H1 (cell line): ENCODE measurements at regions not wholly inside any gene's neighbourhood (a gene's known extent, or its start where the extent isn't known, plus 50 kb on each side); places are given as distances from the start of the nearest gene placed in this dataset.

Experiments
- CTCF ChIA-PET: fragments of 300-600 bp; sonication (Branson Sonifier 250); formaldehyde crosslinking; loops from one replicate; lab custom pipeline; 2021; ENCODE audit not compliant: partially characterized antibody; lab: Charles Lee
- POLR2A ChIA-PET: fragments of 300-600 bp; sonication (Branson Sonifier 250); formaldehyde crosslinking; loops from one replicate; lab custom pipeline; 2021; ENCODE audit warnings: inconsistent platforms; ENCODE audit not compliant: partially characterized antibody; lab: Charles Lee
- DNase-seq, 2 experiments: peaks; one replicate each; pipeline versions ENCODE4 v3.0.0 to v3.0.0-alpha.2; 2010 to 2022; ENCODE audit warnings: low spot score in 2 of 2, low read depth in 1 of 2, mixed read lengths in 1 of 2
- FAIRE-seq: peaks from 2 replicates; lab custom pipeline; 2011; peaks lifted over from hg19 to GRCh38; lab: Jason Lieb, UNC
- H2AFZ ChIP-seq: 2 replicates; pipeline ENCODE4 v1.8.1; 2012; ENCODE audit warnings: low read length, inconsistent platforms
- H2AK5ac ChIP-seq: 2 replicates; pipeline ENCODE4 v1.6.1; 2013; ENCODE audit warnings: low read depth, low read length
- H2BK120ac ChIP-seq: replicated peaks from 2 replicates; pipeline ENCODE3; 2013; ENCODE audit warnings: low read depth, low read length, inconsistent platforms
- H2BK12ac ChIP-seq: 2 replicates; pipeline ENCODE4 v1.6.1; 2013; ENCODE audit warnings: low read depth, low read length
- H2BK15ac ChIP-seq: 2 replicates; pipeline ENCODE4 v1.6.1; 2013; ENCODE audit warnings: low read length
- H2BK20ac ChIP-seq: 2 replicates; pipeline ENCODE4 v1.6.1; 2013; ENCODE audit warnings: low read length
- H2BK5ac ChIP-seq: 2 replicates; pipeline ENCODE4 v1.6.1; 2013; ENCODE audit warnings: low read depth, low read length
- H3K14ac ChIP-seq: 2 replicates; pipeline ENCODE4 v1.6.1; 2013; ENCODE audit warnings: inconsistent platforms; ENCODE audit not compliant: insufficient read length
- H3K18ac ChIP-seq: 2 replicates; pipeline ENCODE4 v1.6.1; 2013; ENCODE audit warnings: low read length; ENCODE audit errors: extremely low read depth
- H3K23ac ChIP-seq: 2 replicates; pipeline ENCODE4 v1.6.1; 2013; ENCODE audit warnings: inconsistent platforms; ENCODE audit not compliant: insufficient read length
- H3K23me2 ChIP-seq: 2 replicates; pipeline ENCODE4 v1.6.1; 2013; ENCODE audit warnings: low read depth, low read length
- H3K27ac ChIP-seq: 2 replicates; pipeline ENCODE4 v1.6.1; 2011; ENCODE audit warnings: low read depth, low read length, inconsistent platforms
- H3K27me3 ChIP-seq, 4 experiments: replicated peaks in 1 of 4; 1 replicate in 1 of 4; 2 replicates in 3 of 4; pipeline versions ENCODE4 v1.6.1 to v1.8.1; 2011 to 2013; ENCODE audit warnings: low read length in 3 of 4, mild to moderate bottlenecking in 3 of 4, inconsistent platforms in 2 of 4, mixed read lengths in 2 of 4, moderate library complexity in 1 of 4; ENCODE audit not compliant: control insufficient read depth in 3 of 4, insufficient read depth in 3 of 4; ENCODE audit errors: extremely low read depth in 1 of 4
- H3K36me3 ChIP-seq, 4 experiments: 2 replicates each; pipeline versions ENCODE4 v1.6.1 to v1.8.1; 2011 to 2013; ENCODE audit warnings: mild to moderate bottlenecking in 4 of 4, low read length in 3 of 4, moderate library complexity in 2 of 4, control low read depth in 1 of 4, inconsistent platforms in 1 of 4; ENCODE audit not compliant: insufficient read depth in 4 of 4, control insufficient read depth in 2 of 4
- H3K4ac ChIP-seq: replicated peaks from 2 replicates; pipeline ENCODE3; 2013; ENCODE audit warnings: low read length, low read depth, mixed read lengths, inconsistent platforms; ENCODE audit not compliant: insufficient read length
- H3K4me1 ChIP-seq, 4 experiments: replicated peaks in 1 of 4; 1 replicate in 1 of 4; 2 replicates in 3 of 4; pipeline versions ENCODE4 v1.6.1 to v1.8.1; 2011 to 2013; ENCODE audit warnings: low read length in 3 of 4, inconsistent platforms in 2 of 4, mixed read lengths in 1 of 4; ENCODE audit not compliant: insufficient read depth in 4 of 4, control insufficient read depth in 3 of 4
- H3K4me2 ChIP-seq, 2 experiments: 2 replicates each; pipeline versions ENCODE4 v1.6.1 to v1.8.1; 2011 to 2013; ENCODE audit warnings: low read depth in 2 of 2, low read length in 2 of 2, control low read depth in 1 of 2, inconsistent platforms in 1 of 2, mild to moderate bottlenecking in 1 of 2; ENCODE audit not compliant: insufficient read depth in 1 of 2
- H3K4me3 ChIP-seq, 4 experiments: fragments of 200-600, 300-600 bp in 1 of 4; sonication (generic), shearing (Covaris generic), sonication (Bioruptor Twin) in 1 of 4; 2 replicates each; pipeline versions ENCODE4 v1.5.1 to v1.8.1; 2011 to 2016; ENCODE audit warnings: low read length in 4 of 4, low read depth in 3 of 4, control low read depth in 2 of 4, inconsistent platforms in 2 of 4, mild to moderate bottlenecking in 2 of 4, mixed read lengths in 1 of 4, moderate library complexity in 1 of 4; ENCODE audit not compliant: insufficient read depth in 2 of 4; ENCODE audit errors: extremely low read depth in 1 of 4
- H3K56ac ChIP-seq: replicated peaks from 2 replicates; pipeline ENCODE3; 2013; ENCODE audit warnings: low read depth, mild to moderate bottlenecking, mixed read lengths, low read length, inconsistent platforms; ENCODE audit not compliant: insufficient read length
- H3K79me1 ChIP-seq: 2 replicates; pipeline ENCODE4 v1.6.1; 2013; ENCODE audit warnings: low read depth, low read length, control low read depth
- H3K79me2 ChIP-seq, 2 experiments: 2 replicates each; pipeline versions ENCODE4 v1.6.1 to v1.8.1; 2012 to 2013; ENCODE audit warnings: low read length in 2 of 2, mild to moderate bottlenecking in 2 of 2, inconsistent platforms in 1 of 2; ENCODE audit not compliant: insufficient read depth in 2 of 2, control insufficient read depth in 1 of 2
- H3K9ac ChIP-seq, 4 experiments: replicated peaks in 1 of 4; 1 replicate in 1 of 4; 2 replicates in 3 of 4; pipeline versions ENCODE4 v1.6.1 to v1.8.1; 2011 to 2013; ENCODE audit warnings: low read depth in 3 of 4, low read length in 3 of 4, control low read depth in 2 of 4, mild to moderate bottlenecking in 2 of 4, moderate library complexity in 2 of 4, inconsistent platforms in 1 of 4; ENCODE audit errors: extremely low read depth in 1 of 4
- H3K9me3 ChIP-seq, 2 experiments: 2 replicates each; pipeline versions ENCODE4 v1.6.1 to v1.8.1; 2012 to 2013; ENCODE audit warnings: mild to moderate bottlenecking in 2 of 2, moderate library complexity in 2 of 2, control low read depth in 1 of 2, inconsistent platforms in 1 of 2, low read depth in 1 of 2, low read length in 1 of 2, mixed read lengths in 1 of 2; ENCODE audit not compliant: insufficient read depth in 2 of 2
- H4K20me1 ChIP-seq, 2 experiments: replicated peaks in 1 of 2; 2 replicates each; pipeline versions ENCODE3 to v1.8.1; 2011 to 2013; ENCODE audit warnings: inconsistent platforms in 2 of 2, low read length in 2 of 2, mild to moderate bottlenecking in 1 of 2; ENCODE audit not compliant: insufficient read depth in 2 of 2, control insufficient read depth in 1 of 2
- H4K5ac ChIP-seq: 2 replicates; pipeline ENCODE4 v1.6.1; 2013; ENCODE audit warnings: low read length, low read depth, mixed read lengths, inconsistent platforms; ENCODE audit not compliant: insufficient read length
- H4K8ac ChIP-seq: 2 replicates; pipeline ENCODE4 v1.8.0; 2013; ENCODE audit warnings: mild to moderate bottlenecking, moderate library complexity, low read length, inconsistent platforms; ENCODE audit not compliant: insufficient read depth; ENCODE audit errors: extremely low read depth
- H4K91ac ChIP-seq: replicated peaks from 2 replicates; pipeline ENCODE3; 2013; ENCODE audit warnings: low read length, mixed read lengths, inconsistent platforms; ENCODE audit not compliant: insufficient read length
- ASH2L ChIP-seq: fragments of 200-600, 300-600 bp; sonication (generic); IDR thresholded peaks from one replicate; pipeline ENCODE4 v1.7.1; 2017; ENCODE audit warnings: low read length
- ATF2 ChIP-seq: IDR thresholded peaks from 2 replicates; pipeline ENCODE4 v1.6.1; 2012; ENCODE audit warnings: low read length, inconsistent platforms
- CBX5 ChIP-seq: fragments of 300-800, 300-1000 bp; sonication (generic); IDR thresholded peaks from 2 replicates; pipeline ENCODE4 v1.7.1; 2016; ENCODE audit warnings: antibody characterized with exemption, low read length, low read depth
- CEBPB ChIP-seq: IDR thresholded peaks from 2 replicates; pipeline ENCODE4 v1.6.1; 2012; ENCODE audit warnings: low read depth, low read length
- CTCF ChIP-seq, 3 experiments: IDR thresholded peaks; 1 replicate in 2 of 3; 2 replicates in 1 of 3; pipeline versions ENCODE4 v1.5.1 to v1.6.1; 2011; ENCODE audit warnings: low read length in 3 of 3, mild to moderate bottlenecking in 3 of 3, inconsistent platforms in 2 of 3, low read depth in 1 of 3, moderate library complexity in 1 of 3; ENCODE audit not compliant: insufficient read depth in 1 of 3; ENCODE audit errors: control extremely low read depth in 1 of 3
- EGR1 ChIP-seq: IDR thresholded peaks from 2 replicates; pipeline ENCODE4 v1.6.1; 2011; ENCODE audit warnings: low read depth, low read length, borderline replicate concordance
- JUND ChIP-seq: IDR thresholded peaks from 2 replicates; pipeline ENCODE4 v1.6.1; 2011; ENCODE audit warnings: mild to moderate bottlenecking, improper control_type of control experiment, low read length
- YY1 ChIP-seq: IDR thresholded peaks from 2 replicates; pipeline ENCODE4 v1.6.1; 2011; ENCODE audit warnings: low read depth, mild to moderate bottlenecking, low read length
- WGBS, 2 experiments: shearing (Covaris generic) in 1 of 2; methylation state at CpG; one replicate each; pipeline versions ENCODE4 v1.1.6 to v1.1.7; 2013 to 2015; ENCODE audit warnings: low lambda C conversion rate in 2 of 2, mixed read lengths in 2 of 2, inconsistent platforms in 1 of 2, low coverage in 1 of 2, missing lambda C conversion rate in 1 of 2; ENCODE audit not compliant: insufficient replicate concordance in 2 of 2, insufficient coverage in 1 of 2, insufficient read length in 1 of 2; ENCODE audit errors: extremely low coverage in 1 of 2, missing lambda C conversion rate in 1 of 2; 5-methylcytosine and 5-hydroxymethylcytosine counted together

GRCh38 chr4:137664046-137664387 is 131.7 kb upstream of the PCDH18 start:
- H2BK20ac ChIP-seq: no peak overlapping the region
- H3K27ac ChIP-seq: no peak overlapping the region
- no peak overlapping the region for H2BK120ac ChIP-seq
- H4K5ac ChIP-seq: no peak overlapping the region
- no peak overlapping the region for H3K56ac ChIP-seq
- H3K18ac ChIP-seq: no peak overlapping the region
- H3K79me1 ChIP-seq: no peaks in the 10 kb centered on the region
- H3K36me3 ChIP-seq: no peaks in the 10 kb centered on the region
- no peak overlapping the region for H4K8ac ChIP-seq
- H3K4me2 ChIP-seq: no peak overlapping the region
- no peak overlapping the region for H2BK12ac ChIP-seq
- no peaks in the 10 kb centered on the region for H4K20me1 ChIP-seq
- H2BK5ac ChIP-seq: no peak overlapping the region
- FAIRE-seq (no peak), DNase-seq (no peak)
- no peaks in the 10 kb centered on the region for H3K23me2 ChIP-seq
- ChIA-PET POLR2A (no interaction called here), CTCF (interaction anchor here (1.6 to 1.8 kb wide), 2 partner anchors 9 to 13 kb away, joined by 5 read pairs; no protein-coding TSS in a partner anchor)
- H2AFZ ChIP-seq: peak overlapping the region; percentile 45; the same call in 1 of the 2 replicates
- 58% methylated on average over 1 of the region's 1 CpG; no CpG with 5 or more reads in 1 of the 2 experiments for whole genome bisulfite sequencing, 2 experiments
- no peak overlapping the region for H4K91ac ChIP-seq
- no peak overlapping the region for H3K9ac ChIP-seq
- H2BK15ac ChIP-seq: no peak overlapping the region
- peaks cover 0 to 3% of the 10 kb centered on the region in 2 experiments; a peak in 1 of 4 replicates for H3K9me3 ChIP-seq
- peaks cover 0 to 10% (median 5%) of the 10 kb centered on the region in 4 experiments; a peak in 4 of 7 replicates for H3K4me1 ChIP-seq
- no peak overlapping the region for H3K4me3 ChIP-seq
- no peaks in the 10 kb centered on the region for H3K79me2 ChIP-seq
- H3K23ac ChIP-seq: no peak overlapping the region
- no peak overlapping the region for H3K4ac ChIP-seq
- TF ChIP-seq ASH2L (no peak), CTCF (IDR thresholded peaks at IDR 0.05; ENCODE audit: control extremely low read depth in 1 of 3, insufficient read depth in 1 of 3, low read depth in 1 of 3, low read length in 3 of 3) (no peak), JUND (no peak), CEBPB (no peak), CBX5 (no peak), ATF2 (no peak), EGR1 (no peak), YY1 (no peak)
- no peaks in the 10 kb centered on the region for H3K27me3 ChIP-seq
- no peak overlapping the region for H2AK5ac ChIP-seq
- H3K14ac ChIP-seq: no peak overlapping the region
